T-cell (primary cell): ENCODE measurements at regions not wholly inside any gene's neighbourhood (a gene's known extent, or its start where the extent isn't known, plus 50 kb on each side); places are given as distances from the start of the nearest gene placed in this dataset.
"Not testable (repeated sequence)": the region's sequence is repeated elsewhere in the genome, so short reads cannot be mapped to it uniquely, and the experiment has no call there.

ENCODE experiments used
- ATAC-seq, 4 experiments: fragments of 200-7000 bp in 3 of 4; fragments of 150-1000 bp in 1 of 4; cut with Tn5 transposase; replicated peaks in 1 of 4; 1 replicate in 3 of 4; 2 replicates in 1 of 4; pipeline ENCODE4 v1.10.0; 2021; ENCODE audit warnings: moderate library complexity in 3 of 4, mild to moderate bottlenecking in 2 of 4, moderate number of reproducible peaks in 1 of 4
- CTCF ChIA-PET, 2 donors: fragments of 300-600 bp; sonication (Branson Sonifier 250); formaldehyde crosslinking; loops; one replicate each; lab custom pipeline; 2022; ENCODE audit warnings: antibody characterized with exemption in 2 of 2; lab: Charles Lee
- POLR2A ChIA-PET, 2 donors: fragments of 300-600 bp; sonication (Branson Sonifier 250); formaldehyde crosslinking; loops; one replicate each; lab custom pipeline; 2022; ENCODE audit warnings: antibody characterized with exemption in 2 of 2; lab: Charles Lee
- DNase-seq, 35 experiments: peaks; one replicate each; pipeline versions ENCODE4 v3.0.0 to v3.0.0-alpha.2; 2013 to 2023
- H3K27ac ChIP-seq: one replicate; pipeline ENCODE4 v1.5.1; 2013; ENCODE audit warnings: low read length
- H3K27me3 ChIP-seq, 2 experiments: replicated peaks in 1 of 2; 1 replicate in 1 of 2; 2 replicates in 1 of 2; pipeline versions ENCODE4 v1.6.1 to v1.7.0; 2013; ENCODE audit warnings: low read length in 1 of 2, mixed read lengths in 1 of 2; ENCODE audit not compliant: control insufficient read depth in 2 of 2, insufficient read depth in 2 of 2; ENCODE audit errors: extremely low read depth in 1 of 2
- H3K36me3 ChIP-seq, 2 donors: 1 replicate in 1 of 2; 2 replicates in 1 of 2; pipeline versions ENCODE4 v1.6.1 to v1.7.0; 2013; ENCODE audit warnings: low read length in 1 of 2; ENCODE audit not compliant: control insufficient read depth in 2 of 2, insufficient read depth in 1 of 2; ENCODE audit errors: extremely low read depth in 1 of 2
- H3K4me1 ChIP-seq, 2 experiments: 1 replicate in 1 of 2; 2 replicates in 1 of 2; pipeline versions ENCODE4 v1.6.1 to v1.7.0; 2013; ENCODE audit warnings: low read length in 2 of 2, mixed read lengths in 1 of 2; ENCODE audit not compliant: insufficient read depth in 2 of 2, control insufficient read depth in 1 of 2; ENCODE audit errors: extremely low read depth in 1 of 2
- H3K4me3 ChIP-seq, 2 donors: 1 replicate in 1 of 2; 2 replicates in 1 of 2; pipeline versions ENCODE4 v1.5.1 to v1.7.0; 2013; ENCODE audit warnings: mild to moderate bottlenecking in 2 of 2, low read length in 1 of 2, moderate library complexity in 1 of 2; ENCODE audit not compliant: control insufficient read depth in 1 of 2; ENCODE audit errors: extremely low read depth in 1 of 2
- H3K9me3 ChIP-seq: 2 replicates; pipeline ENCODE4 v1.7.0; 2013
- H3K27ac Mint-ChIP-seq, 2 donors: one replicate each; pipeline ENCODE4 v1.8.0; 2020 to 2021; ENCODE audit warnings: mild to moderate bottlenecking in 2 of 2, mixed read lengths in 2 of 2
- H3K27me3 Mint-ChIP-seq, 2 donors: one replicate each; pipeline ENCODE4 v1.8.0; 2021 to 2022; ENCODE audit warnings: mixed read lengths in 2 of 2
- H3K36me3 Mint-ChIP-seq: one replicate; pipeline ENCODE4 v1.8.0; 2021; ENCODE audit warnings: mixed read lengths
- H3K4me1 Mint-ChIP-seq, 3 donors: one replicate each; pipeline ENCODE4 v1.8.0; 2020 to 2022; ENCODE audit warnings: mixed read lengths in 3 of 3, mild to moderate bottlenecking in 1 of 3
- H3K4me3 Mint-ChIP-seq, 3 donors: one replicate each; pipeline ENCODE4 v1.8.0; 2020 to 2022; ENCODE audit warnings: mild to moderate bottlenecking in 3 of 3, mixed read lengths in 3 of 3, moderate library complexity in 3 of 3
- H3K9me3 Mint-ChIP-seq, 3 donors: one replicate each; pipeline ENCODE4 v1.8.0; 2020 to 2022; ENCODE audit warnings: mixed read lengths in 3 of 3
- WGBS: methylation state at CpG from one replicate; pipeline ENCODE4 v1.1.5; 2013; ENCODE audit warnings: missing lambda C conversion rate; ENCODE audit not compliant: insufficient coverage; 5-methylcytosine and 5-hydroxymethylcytosine counted together

GRCh38 chr10:26377224-26377810, 60.8 kb upstream of the APBB1IP start:
- ATAC-seq, H3K4me3 ChIP-seq, H3K36me3 Mint-ChIP-seq, H3K4me1 Mint-ChIP-seq, H3K9me3 Mint-ChIP-seq, POLR2A ChIA-PET, CTCF ChIA-PET, H3K4me3 Mint-ChIP-seq, H3K9me3 ChIP-seq, H3K36me3 ChIP-seq, H3K27ac ChIP-seq, DNase-seq, H3K27me3 ChIP-seq, H3K27ac Mint-ChIP-seq, H3K27me3 Mint-ChIP-seq, H3K4me1 ChIP-seq: not testable (repeated sequence)
- WGBS: 91% methylated on average over 6 of the region's 9 CpGs

GRCh38 chr10:26378861-26379294, 59.3 kb upstream of the APBB1IP start:
- CTCF ChIA-PET: interaction anchor here in 1 of 2 donors (0.6 kb wide), 1 partner anchor 36 kb away, joined by 3 read pairs; no protein-coding TSS in a partner anchor
- POLR2A ChIA-PET: no interaction called here
- Mint-ChIP-seq H3K9me3 (peaks cover 3 to 5% (median 4%) of the 10 kb centered on the region in 3 donors), H3K27me3 (peaks cover 0 to 2% of the 10 kb centered on the region in 2 donors), H3K4me1 (no peaks in the 10 kb centered on the region), H3K27ac (no peak overlapping the region), H3K36me3 (no peaks in the 10 kb centered on the region), H3K4me3 (no peak overlapping the region)
- Histone ChIP-seq H3K27me3 (no peaks in the 10 kb centered on the region), H3K4me1 (no peaks in the 10 kb centered on the region), H3K4me3 (no peak overlapping the region), H3K9me3 (no peaks in the 10 kb centered on the region), H3K27ac (no peak overlapping the region), H3K36me3 (no peaks in the 10 kb centered on the region)
- no peak for ATAC-seq
- no peak for DNase-seq
- WGBS: 0% methylated on average over 1 of the region's 5 CpGs

GRCh38 chr10:26380815-26381214, 57.3 kb upstream of the APBB1IP start:
- no peak overlapping the region for H3K4me3 ChIP-seq
- no CpG with 5 or more reads among the region's 5 CpGs for WGBS
- peaks cover 0 to 2% of the 10 kb centered on the region in 2 donors for H3K27me3 Mint-ChIP-seq

GRCh38 chr10:26381986-26382385, 56.2 kb upstream of the APBB1IP start:
- no peaks in the 10 kb centered on the region for H3K4me1 Mint-ChIP-seq
- WGBS: 92% methylated on average over 1 of the region's 1 CpG
- Histone ChIP-seq H3K36me3 (no peaks in the 10 kb centered on the region), H3K4me3 (no peak overlapping the region), H3K9me3 (no peaks in the 10 kb centered on the region), H3K27me3 (no peaks in the 10 kb centered on the region), H3K4me1 (no peaks in the 10 kb centered on the region), H3K27ac (no peak overlapping the region)
- H3K4me3 Mint-ChIP-seq: no peak overlapping the region
- peaks cover 0 to under 1% of the 10 kb centered on the region in 2 donors for H3K27me3 Mint-ChIP-seq
- POLR2A ChIA-PET: no interaction called here
- CTCF ChIA-PET: no interaction called here
- no peak for ATAC-seq
- no peak for DNase-seq
- H3K27ac Mint-ChIP-seq: no peak overlapping the region
- H3K9me3 Mint-ChIP-seq: peaks cover 0 to 4% (median under 1%) of the 10 kb centered on the region in 3 donors
- H3K36me3 Mint-ChIP-seq: no peaks in the 10 kb centered on the region

More at GRCh38 chr10:26380815-26381214, 57.3 kb upstream of the APBB1IP start:
- DNase-seq: no peak
- H3K27me3 ChIP-seq: no peaks in the 10 kb centered on the region
- H3K27ac ChIP-seq: no peak overlapping the region
- peaks cover 3 to 5% (median 4%) of the 10 kb centered on the region in 3 donors for H3K9me3 Mint-ChIP-seq
- H3K4me1 Mint-ChIP-seq: no peaks in the 10 kb centered on the region
- H3K9me3 ChIP-seq: no peaks in the 10 kb centered on the region
- ChIA-PET CTCF (interaction anchor here in 1 of 2 donors (0.7 kb wide), 1 partner anchor 176 kb away, joined by 5 read pairs; no protein-coding TSS in a partner anchor), POLR2A (no interaction called here)
- H3K36me3 Mint-ChIP-seq: no peaks in the 10 kb centered on the region
- H3K4me3 Mint-ChIP-seq: no peak overlapping the region
- no peaks in the 10 kb centered on the region for H3K36me3 ChIP-seq
- no peaks in the 10 kb centered on the region for H3K4me1 ChIP-seq
- no peak for ATAC-seq
- no peak overlapping the region for H3K27ac Mint-ChIP-seq

- no peak for ATAC-seq
- Mint-ChIP-seq H3K27me3 (no peaks in the 10 kb centered on the region), H3K27ac (no peak overlapping the region), H3K36me3 (peaks cover 2% of the 10 kb centered on the region), H3K4me1 (no peaks in the 10 kb centered on the region), H3K4me3 (no peak overlapping the region), H3K9me3 (peaks cover 3 to 7% (median 4%) of the 10 kb centered on the region in 3 donors)
- WGBS: no CpG with 5 or more reads among the region's 3 CpGs
- ChIA-PET CTCF (interaction anchor here in 1 of 2 donors (0.6 kb wide), 2 partner anchors 16 to 102 kb away, joined by 3 to 4 read pairs; no protein-coding TSS in a partner anchor), POLR2A (interaction anchor here in 1 of 2 donors (0.6 kb wide), 2 partner anchors 152 to 770 kb away, joined by 3 to 7 read pairs; partner anchors contain the start of gene YME1L1)
- no peaks in the 10 kb centered on the region for H3K36me3 ChIP-seq
- H3K27ac ChIP-seq: no peak overlapping the region
- H3K4me1 ChIP-seq: no peaks in the 10 kb centered on the region
- no peak overlapping the region for H3K4me3 ChIP-seq
- no peaks in the 10 kb centered on the region for H3K9me3 ChIP-seq
- no peak for DNase-seq
- H3K27me3 ChIP-seq: no peaks in the 10 kb centered on the region
Observed at GRCh38 chr10:26384600-26384999, 53.5 kb upstream of the APBB1IP start.

GRCh38 chr10:26385443-26385842, 52.7 kb upstream of the APBB1IP start:
- 88% methylated on average over 4 of the region's 4 CpGs for WGBS
- peaks cover 0 to 2% of the 10 kb centered on the region in 2 donors for H3K27me3 Mint-ChIP-seq
- Histone ChIP-seq H3K36me3 (no peaks in the 10 kb centered on the region), H3K27ac (no peak overlapping the region), H3K4me1 (no peaks in the 10 kb centered on the region), H3K27me3 (no peaks in the 10 kb centered on the region), H3K9me3 (no peaks in the 10 kb centered on the region), H3K4me3 (no peak overlapping the region)
- no peak for ATAC-seq
- POLR2A ChIA-PET: interaction anchor here in 1 of 2 donors (0.6 kb wide), 1 partner anchor 769 kb away, joined by 7 read pairs; the partner anchor contains the start of gene YME1L1
- H3K9me3 Mint-ChIP-seq: peaks cover 3 to 8% (median 5%) of the 10 kb centered on the region in 3 donors
- peaks cover 3% of the 10 kb centered on the region for H3K36me3 Mint-ChIP-seq
- no peak overlapping the region for H3K27ac Mint-ChIP-seq
- H3K4me3 Mint-ChIP-seq: no peak overlapping the region
- CTCF ChIA-PET: no interaction called here
- H3K4me1 Mint-ChIP-seq: no peaks in the 10 kb centered on the region
- DNase-seq: no peak
